ENCODE measurements at regions not wholly inside any gene's neighbourhood (a gene's known extent, or its start where the extent isn't known, plus 50 kb on each side); places are given as distances from the start of the nearest gene placed in this dataset.

- no peak for TF ChIP-seq ETS1 (IDR thresholded peaks at IDR 0.05)
Observed at GRCh38 chr1:73626326-73626725, 571.6 kb downstream of the LRRIQ3 start (continued).

GRCh38 chr1:73623946-73624345 lies 574.0 kb downstream of the LRRIQ3 start:
- no peak overlapping the region for H3K4me2 ChIP-seq
- TF ChIP-seq, protein P1, sequence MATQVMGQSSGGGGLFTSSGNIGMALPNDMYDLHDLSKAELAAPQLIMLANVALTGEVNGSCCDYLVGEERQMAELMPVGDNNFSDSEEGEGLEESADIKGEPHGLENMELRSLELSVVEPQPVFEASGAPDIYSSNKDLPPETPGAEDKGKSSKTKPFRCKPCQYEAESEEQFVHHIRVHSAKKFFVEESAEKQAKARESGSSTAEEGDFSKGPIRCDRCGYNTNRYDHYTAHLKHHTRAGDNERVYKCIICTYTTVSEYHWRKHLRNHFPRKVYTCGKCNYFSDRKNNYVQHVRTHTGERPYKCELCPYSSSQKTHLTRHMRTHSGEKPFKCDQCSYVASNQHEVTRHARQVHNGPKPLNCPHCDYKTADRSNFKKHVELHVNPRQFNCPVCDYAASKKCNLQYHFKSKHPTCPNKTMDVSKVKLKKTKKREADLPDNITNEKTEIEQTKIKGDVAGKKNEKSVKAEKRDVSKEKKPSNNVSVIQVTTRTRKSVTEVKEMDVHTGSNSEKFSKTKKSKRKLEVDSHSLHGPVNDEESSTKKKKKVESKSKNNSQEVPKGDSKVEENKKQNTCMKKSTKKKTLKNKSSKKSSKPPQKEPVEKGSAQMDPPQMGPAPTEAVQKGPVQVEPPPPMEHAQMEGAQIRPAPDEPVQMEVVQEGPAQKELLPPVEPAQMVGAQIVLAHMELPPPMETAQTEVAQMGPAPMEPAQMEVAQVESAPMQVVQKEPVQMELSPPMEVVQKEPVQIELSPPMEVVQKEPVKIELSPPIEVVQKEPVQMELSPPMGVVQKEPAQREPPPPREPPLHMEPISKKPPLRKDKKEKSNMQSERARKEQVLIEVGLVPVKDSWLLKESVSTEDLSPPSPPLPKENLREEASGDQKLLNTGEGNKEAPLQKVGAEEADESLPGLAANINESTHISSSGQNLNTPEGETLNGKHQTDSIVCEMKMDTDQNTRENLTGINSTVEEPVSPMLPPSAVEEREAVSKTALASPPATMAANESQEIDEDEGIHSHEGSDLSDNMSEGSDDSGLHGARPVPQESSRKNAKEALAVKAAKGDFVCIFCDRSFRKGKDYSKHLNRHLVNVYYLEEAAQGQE (IDR thresholded peaks at IDR 0.05; ENCODE audit: unreplicated experiment): no peak
- TF ChIP-seq, protein P2, sequence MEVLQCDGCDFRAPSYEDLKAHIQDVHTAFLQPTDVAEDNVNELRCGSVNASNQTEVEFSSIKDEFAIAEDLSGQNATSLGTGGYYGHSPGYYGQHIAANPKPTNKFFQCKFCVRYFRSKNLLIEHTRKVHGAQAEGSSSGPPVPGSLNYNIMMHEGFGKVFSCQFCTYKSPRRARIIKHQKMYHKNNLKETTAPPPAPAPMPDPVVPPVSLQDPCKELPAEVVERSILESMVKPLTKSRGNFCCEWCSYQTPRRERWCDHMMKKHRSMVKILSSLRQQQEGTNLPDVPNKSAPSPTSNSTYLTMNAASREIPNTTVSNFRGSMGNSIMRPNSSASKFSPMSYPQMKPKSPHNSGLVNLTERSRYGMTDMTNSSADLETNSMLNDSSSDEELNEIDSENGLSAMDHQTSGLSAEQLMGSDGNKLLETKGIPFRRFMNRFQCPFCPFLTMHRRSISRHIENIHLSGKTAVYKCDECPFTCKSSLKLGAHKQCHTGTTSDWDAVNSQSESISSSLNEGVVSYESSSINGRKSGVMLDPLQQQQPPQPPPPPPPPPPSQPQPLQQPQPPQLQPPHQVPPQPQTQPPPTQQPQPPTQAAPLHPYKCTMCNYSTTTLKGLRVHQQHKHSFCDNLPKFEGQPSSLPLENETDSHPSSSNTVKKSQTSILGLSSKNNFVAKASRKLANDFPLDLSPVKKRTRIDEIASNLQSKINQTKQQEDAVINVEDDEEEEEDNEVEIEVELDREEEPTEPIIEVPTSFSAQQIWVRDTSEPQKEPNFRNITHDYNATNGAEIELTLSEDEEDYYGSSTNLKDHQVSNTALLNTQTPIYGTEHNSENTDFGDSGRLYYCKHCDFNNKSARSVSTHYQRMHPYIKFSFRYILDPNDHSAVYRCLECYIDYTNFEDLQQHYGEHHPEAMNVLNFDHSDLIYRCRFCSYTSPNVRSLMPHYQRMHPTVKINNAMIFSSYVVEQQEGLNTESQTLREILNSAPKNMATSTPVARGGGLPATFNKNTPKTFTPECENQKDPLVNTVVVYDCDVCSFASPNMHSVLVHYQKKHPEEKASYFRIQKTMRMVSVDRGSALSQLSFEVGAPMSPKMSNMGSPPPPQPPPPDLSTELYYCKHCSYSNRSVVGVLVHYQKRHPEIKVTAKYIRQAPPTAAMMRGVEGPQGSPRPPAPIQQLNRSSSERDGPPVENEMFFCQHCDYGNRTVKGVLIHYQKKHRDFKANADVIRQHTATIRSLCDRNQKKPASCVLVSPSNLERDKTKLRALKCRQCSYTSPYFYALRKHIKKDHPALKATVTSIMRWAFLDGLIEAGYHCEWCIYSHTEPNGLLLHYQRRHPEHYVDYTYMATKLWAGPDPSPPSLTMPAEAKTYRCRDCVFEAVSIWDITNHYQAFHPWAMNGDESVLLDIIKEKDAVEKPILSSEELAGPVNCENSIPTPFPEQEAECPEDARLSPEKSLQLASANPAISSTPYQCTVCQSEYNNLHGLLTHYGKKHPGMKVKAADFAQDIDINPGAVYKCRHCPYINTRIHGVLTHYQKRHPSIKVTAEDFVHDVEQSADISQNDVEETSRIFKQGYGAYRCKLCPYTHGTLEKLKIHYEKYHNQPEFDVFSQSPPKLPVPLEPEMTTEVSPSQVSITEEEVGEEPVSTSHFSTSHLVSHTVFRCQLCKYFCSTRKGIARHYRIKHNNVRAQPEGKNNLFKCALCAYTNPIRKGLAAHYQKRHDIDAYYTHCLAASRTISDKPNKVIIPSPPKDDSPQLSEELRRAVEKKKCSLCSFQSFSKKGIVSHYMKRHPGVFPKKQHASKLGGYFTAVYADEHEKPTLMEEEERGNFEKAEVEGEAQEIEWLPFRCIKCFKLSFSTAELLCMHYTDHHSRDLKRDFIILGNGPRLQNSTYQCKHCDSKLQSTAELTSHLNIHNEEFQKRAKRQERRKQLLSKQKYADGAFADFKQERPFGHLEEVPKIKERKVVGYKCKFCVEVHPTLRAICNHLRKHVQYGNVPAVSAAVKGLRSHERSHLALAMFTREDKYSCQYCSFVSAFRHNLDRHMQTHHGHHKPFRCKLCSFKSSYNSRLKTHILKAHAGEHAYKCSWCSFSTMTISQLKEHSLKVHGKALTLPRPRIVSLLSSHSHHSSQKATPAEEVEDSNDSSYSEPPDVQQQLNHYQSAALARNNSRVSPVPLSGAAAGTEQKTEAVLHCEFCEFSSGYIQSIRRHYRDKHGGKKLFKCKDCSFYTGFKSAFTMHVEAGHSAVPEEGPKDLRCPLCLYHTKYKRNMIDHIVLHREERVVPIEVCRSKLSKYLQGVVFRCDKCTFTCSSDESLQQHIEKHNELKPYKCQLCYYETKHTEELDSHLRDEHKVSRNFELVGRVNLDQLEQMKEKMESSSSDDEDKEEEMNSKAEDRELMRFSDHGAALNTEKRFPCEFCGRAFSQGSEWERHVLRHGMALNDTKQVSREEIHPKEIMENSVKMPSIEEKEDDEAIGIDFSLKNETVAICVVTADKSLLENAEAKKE (CRISPR knock-in tag; IDR thresholded peaks at IDR 0.05): no peak
- TF ChIP-seq CREB1 (CRISPR knock-in tag; IDR thresholded peaks at IDR 0.05; ENCODE audit: low read depth) (no peak), STAT1 (IDR thresholded peaks at IDR 0.05; ENCODE audit: unreplicated experiment) (no peak), NANOG (IDR thresholded peaks at IDR 0.05; ENCODE audit: borderline replicate concordance) (no peak), JUNB (IDR thresholded peaks at IDR 0.05; ENCODE audit: unreplicated experiment) (no peak), EZH2phosphoT487 (IDR thresholded peaks at IDR 0.05; ENCODE audit: unreplicated experiment) (no peak), EZH2 (IDR thresholded peaks at IDR 0.05; ENCODE audit: low read depth, unreplicated experiment) (no peak), ETS1 (IDR thresholded peaks at IDR 0.05) (no peak), POLR2AphosphoS5 (IDR thresholded peaks at IDR 0.05; ENCODE audit: low read depth) (no peak), ZNF331 (CRISPR knock-in tag; IDR thresholded peaks at IDR 0.05; ENCODE audit: low read depth) (no peak)
- TF ChIP-seq, protein P3, sequence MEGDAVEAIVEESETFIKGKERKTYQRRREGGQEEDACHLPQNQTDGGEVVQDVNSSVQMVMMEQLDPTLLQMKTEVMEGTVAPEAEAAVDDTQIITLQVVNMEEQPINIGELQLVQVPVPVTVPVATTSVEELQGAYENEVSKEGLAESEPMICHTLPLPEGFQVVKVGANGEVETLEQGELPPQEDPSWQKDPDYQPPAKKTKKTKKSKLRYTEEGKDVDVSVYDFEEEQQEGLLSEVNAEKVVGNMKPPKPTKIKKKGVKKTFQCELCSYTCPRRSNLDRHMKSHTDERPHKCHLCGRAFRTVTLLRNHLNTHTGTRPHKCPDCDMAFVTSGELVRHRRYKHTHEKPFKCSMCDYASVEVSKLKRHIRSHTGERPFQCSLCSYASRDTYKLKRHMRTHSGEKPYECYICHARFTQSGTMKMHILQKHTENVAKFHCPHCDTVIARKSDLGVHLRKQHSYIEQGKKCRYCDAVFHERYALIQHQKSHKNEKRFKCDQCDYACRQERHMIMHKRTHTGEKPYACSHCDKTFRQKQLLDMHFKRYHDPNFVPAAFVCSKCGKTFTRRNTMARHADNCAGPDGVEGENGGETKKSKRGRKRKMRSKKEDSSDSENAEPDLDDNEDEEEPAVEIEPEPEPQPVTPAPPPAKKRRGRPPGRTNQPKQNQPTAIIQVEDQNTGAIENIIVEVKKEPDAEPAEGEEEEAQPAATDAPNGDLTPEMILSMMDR (conservative IDR thresholded peaks at IDR 0.05; ENCODE audit: low read depth in 2 of 2): no peak

More at GRCh38 chr1:73623946-73624345, 574.0 kb downstream of the LRRIQ3 start:
- Histone ChIP-seq H3K4me1 (ENCODE audit: insufficient read depth) (no peaks in the 10 kb centered on the region), H2AFZ (no peak overlapping the region), H3K4me3 (no peak overlapping the region), H3K79me2 (replicated peaks; ENCODE audit: insufficient read depth) (no peaks in the 10 kb centered on the region), H3F3A (replicated peaks; ENCODE audit: low read depth) (no peaks in the 10 kb centered on the region), H4K20me1 (replicated peaks; ENCODE audit: insufficient read depth) (no peaks in the 10 kb centered on the region), H3K9me2 (ENCODE audit: insufficient read depth) (peaks cover 7% of the 10 kb centered on the region), H3K36me3 (ENCODE audit: insufficient read depth) (no peaks in the 10 kb centered on the region), H3K27me3 (ENCODE audit: insufficient read depth) (no peaks in the 10 kb centered on the region), H3K27ac (ENCODE audit: low read depth) (no peak overlapping the region)
- no peak overlapping the region for H3K4me3 Mint-ChIP-seq
- no peaks in the 10 kb centered on the region for H3K4me1 Mint-ChIP-seq
- no peaks in the 10 kb centered on the region for H3K27me3 Mint-ChIP-seq (ENCODE audit: insufficient read depth, low read depth, poor library complexity)
- peaks cover 3% of the 10 kb centered on the region; the same call in 2 of the 3 replicates for H3K9me3 Mint-ChIP-seq
- DNase-seq (ENCODE audit: low spot score) (no peak), ATAC-seq (no peak)
- no peak overlapping the region for H3K27ac Mint-ChIP-seq
- H3K36me3 Mint-ChIP-seq (ENCODE audit: low read depth): no peaks in the 10 kb centered on the region

Data from GM23338 (cell line).